Fibroblast of the aortic adventitia (primary cell): ENCODE measurements at regions not wholly inside any gene's neighbourhood (a gene's known extent, or its start where the extent isn't known, plus 50 kb on each side); places are given as distances from the start of the nearest gene placed in this dataset.

ENCODE experiments used
- DNase-seq: peaks from one replicate; pipeline ENCODE4 v3.0.0-alpha.2; 2010; ENCODE audit warnings: low read depth
- H3K4me3 ChIP-seq: 2 replicates; pipeline ENCODE4 v1.5.1; 2011; ENCODE audit warnings: low read depth, mild to moderate bottlenecking, control low read depth, low read length, moderate library complexity
- CTCF ChIP-seq: IDR thresholded peaks from 2 replicates; pipeline ENCODE4 v1.5.1; 2011; ENCODE audit warnings: mild to moderate bottlenecking, low read length, control low read depth, inconsistent platforms; ENCODE audit not compliant: insufficient read depth

GRCh38 chr1:81330111-81330510, 470.6 kb upstream of the ADGRL2 start:
- no peak for DNase-seq
- no peak overlapping the region for H3K4me3 ChIP-seq
- no peak for TF ChIP-seq CTCF

- DNase-seq, result no peak
- H3K4me3 ChIP-seq, result no peak overlapping the region
- TF ChIP-seq CTCF, result no peak
Measured at GRCh38 chr1:81329041-81329440, 471.7 kb upstream of the ADGRL2 start.

- no peak for DNase-seq
- no peak overlapping the region for H3K4me3 ChIP-seq
- no peak for TF ChIP-seq CTCF
Measured at GRCh38 chr1:81327743-81328142, 473.0 kb upstream of the ADGRL2 start.

- no peak for TF ChIP-seq CTCF
- DNase-seq, result no peak
- H3K4me3 ChIP-seq, result no peak overlapping the region
Measured at GRCh38 chr1:81327103-81327710, 473.5 kb upstream of the ADGRL2 start.

GRCh38 chr1:81326212-81326611, 474.5 kb upstream of the ADGRL2 start:
- no peak for TF ChIP-seq CTCF
- no peak for DNase-seq
- H3K4me3 ChIP-seq, result no peak overlapping the region

GRCh38 chr1:81325397-81325796, 475.3 kb upstream of the ADGRL2 start:
- TF ChIP-seq CTCF, result no peak
- no peak overlapping the region for H3K4me3 ChIP-seq
- no peak for DNase-seq

GRCh38 chr1:81323862-81324261, 476.9 kb upstream of the ADGRL2 start:
- H3K4me3 ChIP-seq, result no peak overlapping the region
- TF ChIP-seq CTCF, result no peak
- no peak for DNase-seq
